Cardiac fibroblast (primary cell): ENCODE measurements at regions not wholly inside any gene's neighbourhood (a gene's known extent, or its start where the extent isn't known, plus 50 kb on each side); places are given as distances from the start of the nearest gene placed in this dataset.

Experiments used
- DNase-seq, 2 donors: peaks; one replicate each; pipeline versions ENCODE4 v3.0.0 to v3.0.0-alpha.2; 2010; ENCODE audit warnings: low read depth in 2 of 2
- H3K4me3 ChIP-seq, 2 donors: replicated peaks in 1 of 2; 1 replicate in 1 of 2; 2 replicates in 1 of 2; pipeline ENCODE4 v1.5.1; 2011; ENCODE audit warnings: low read depth in 2 of 2, low read length in 2 of 2, mild to moderate bottlenecking in 2 of 2, moderate library complexity in 1 of 2
- TF ChIP-seq, protein P1 (sequence below): IDR thresholded peaks from one replicate; pipeline ENCODE4 v1.5.1; 2011; ENCODE audit warnings: low read depth, mild to moderate bottlenecking, low read length, inconsistent platforms

DNA sequence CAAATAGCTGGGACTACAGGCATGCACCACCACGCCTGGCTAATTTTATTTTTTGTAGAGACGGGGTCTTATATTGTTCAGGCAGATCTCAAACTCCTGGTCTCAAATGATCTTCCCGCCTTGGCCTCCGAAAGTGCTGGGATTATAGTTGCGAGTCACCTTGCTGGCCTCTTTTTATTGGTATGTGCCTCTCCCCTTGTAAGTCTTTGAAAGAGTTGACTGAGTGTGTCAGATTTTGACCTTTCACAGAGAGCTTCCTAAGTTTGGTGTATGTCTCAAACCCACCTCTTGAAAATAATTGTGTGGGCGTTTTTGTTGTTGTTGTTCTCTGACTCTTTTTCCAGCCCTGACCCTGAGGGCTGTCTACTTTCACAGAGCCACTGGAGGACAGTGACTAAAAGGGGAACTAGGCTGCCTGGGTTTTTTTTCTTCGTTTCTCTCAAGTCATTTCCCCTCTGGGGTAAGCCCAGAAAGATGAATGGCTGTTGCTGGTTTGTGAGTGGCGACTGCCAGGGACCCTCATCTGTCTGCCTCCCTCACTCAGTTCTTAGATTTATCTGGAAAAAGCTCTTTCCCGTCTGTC, 262.8 kb downstream of the ZEB1 start:
- no peak overlapping the region for H3K4me3 ChIP-seq
- TF ChIP-seq, protein P1, sequence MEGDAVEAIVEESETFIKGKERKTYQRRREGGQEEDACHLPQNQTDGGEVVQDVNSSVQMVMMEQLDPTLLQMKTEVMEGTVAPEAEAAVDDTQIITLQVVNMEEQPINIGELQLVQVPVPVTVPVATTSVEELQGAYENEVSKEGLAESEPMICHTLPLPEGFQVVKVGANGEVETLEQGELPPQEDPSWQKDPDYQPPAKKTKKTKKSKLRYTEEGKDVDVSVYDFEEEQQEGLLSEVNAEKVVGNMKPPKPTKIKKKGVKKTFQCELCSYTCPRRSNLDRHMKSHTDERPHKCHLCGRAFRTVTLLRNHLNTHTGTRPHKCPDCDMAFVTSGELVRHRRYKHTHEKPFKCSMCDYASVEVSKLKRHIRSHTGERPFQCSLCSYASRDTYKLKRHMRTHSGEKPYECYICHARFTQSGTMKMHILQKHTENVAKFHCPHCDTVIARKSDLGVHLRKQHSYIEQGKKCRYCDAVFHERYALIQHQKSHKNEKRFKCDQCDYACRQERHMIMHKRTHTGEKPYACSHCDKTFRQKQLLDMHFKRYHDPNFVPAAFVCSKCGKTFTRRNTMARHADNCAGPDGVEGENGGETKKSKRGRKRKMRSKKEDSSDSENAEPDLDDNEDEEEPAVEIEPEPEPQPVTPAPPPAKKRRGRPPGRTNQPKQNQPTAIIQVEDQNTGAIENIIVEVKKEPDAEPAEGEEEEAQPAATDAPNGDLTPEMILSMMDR, result no peak
- DNase-seq, result peak in 1 of 2 donors; percentile 10

DNA sequence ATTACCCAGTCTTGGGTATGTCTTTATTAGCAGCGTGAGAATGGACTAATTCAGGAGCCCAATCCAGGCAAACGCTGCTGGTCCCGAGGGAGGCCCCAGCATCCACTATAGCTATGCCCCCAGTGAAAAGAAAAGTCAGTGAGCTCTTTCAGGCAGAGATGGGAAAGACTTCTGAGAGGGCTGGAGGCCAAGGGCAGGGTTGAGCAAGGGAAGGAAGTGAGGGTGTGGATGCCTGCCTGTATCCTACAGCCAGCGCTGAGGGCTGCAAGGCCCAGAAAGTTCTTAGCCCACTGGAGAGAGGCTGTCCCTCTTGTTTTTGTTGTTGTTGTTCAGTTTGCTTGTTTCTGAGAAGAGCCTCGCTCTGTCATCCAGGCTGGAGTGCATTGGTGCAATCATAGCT, 261.6 kb downstream of the ZEB1 start:
- TF ChIP-seq, protein P1, result no peak
- no peak for DNase-seq
- no peak overlapping the region for H3K4me3 ChIP-seq
